B cell (primary cell): ENCODE measurements at regions not wholly inside any gene's neighbourhood (a gene's known extent, or its start where the extent isn't known, plus 50 kb on each side); places are given as distances from the start of the nearest gene placed in this dataset.

ENCODE experiments used
- EZH2 ChIP-seq: IDR thresholded peaks from 2 replicates; pipeline ENCODE4 v1.6.1; 2012; ENCODE audit warnings: borderline replicate concordance, low read depth, mild to moderate bottlenecking, moderate library complexity, low read length; ENCODE audit not compliant: insufficient read depth, poor library complexity, severe bottlenecking
- TF ChIP-seq, protein P1 (sequence below): fragments of 200-600 bp; IDR thresholded peaks from one replicate; pipeline ENCODE4 v1.8.0; 2022; ENCODE audit warnings: antibody characterized with exemption, mild to moderate bottlenecking

- TF ChIP-seq, protein P1, sequence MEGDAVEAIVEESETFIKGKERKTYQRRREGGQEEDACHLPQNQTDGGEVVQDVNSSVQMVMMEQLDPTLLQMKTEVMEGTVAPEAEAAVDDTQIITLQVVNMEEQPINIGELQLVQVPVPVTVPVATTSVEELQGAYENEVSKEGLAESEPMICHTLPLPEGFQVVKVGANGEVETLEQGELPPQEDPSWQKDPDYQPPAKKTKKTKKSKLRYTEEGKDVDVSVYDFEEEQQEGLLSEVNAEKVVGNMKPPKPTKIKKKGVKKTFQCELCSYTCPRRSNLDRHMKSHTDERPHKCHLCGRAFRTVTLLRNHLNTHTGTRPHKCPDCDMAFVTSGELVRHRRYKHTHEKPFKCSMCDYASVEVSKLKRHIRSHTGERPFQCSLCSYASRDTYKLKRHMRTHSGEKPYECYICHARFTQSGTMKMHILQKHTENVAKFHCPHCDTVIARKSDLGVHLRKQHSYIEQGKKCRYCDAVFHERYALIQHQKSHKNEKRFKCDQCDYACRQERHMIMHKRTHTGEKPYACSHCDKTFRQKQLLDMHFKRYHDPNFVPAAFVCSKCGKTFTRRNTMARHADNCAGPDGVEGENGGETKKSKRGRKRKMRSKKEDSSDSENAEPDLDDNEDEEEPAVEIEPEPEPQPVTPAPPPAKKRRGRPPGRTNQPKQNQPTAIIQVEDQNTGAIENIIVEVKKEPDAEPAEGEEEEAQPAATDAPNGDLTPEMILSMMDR = no peak
- TF ChIP-seq EZH2 = no peak
These were observed 144.9 kb downstream of the HAPSTR1 start for GRCh38 chr16:9236319-9236718.
